NCI-H510A treated with DMSO at 0.1 percent for 48 hours (cell line): ENCODE measurements at regions not wholly inside any gene's neighbourhood (a gene's known extent, or its start where the extent isn't known, plus 50 kb on each side); places are given as distances from the start of the nearest gene placed in this dataset.

Experiments
- DNase-seq: peaks from one replicate; lab custom pipeline; 2025; lab: John Stamatoyannopoulos, UW

DNA sequence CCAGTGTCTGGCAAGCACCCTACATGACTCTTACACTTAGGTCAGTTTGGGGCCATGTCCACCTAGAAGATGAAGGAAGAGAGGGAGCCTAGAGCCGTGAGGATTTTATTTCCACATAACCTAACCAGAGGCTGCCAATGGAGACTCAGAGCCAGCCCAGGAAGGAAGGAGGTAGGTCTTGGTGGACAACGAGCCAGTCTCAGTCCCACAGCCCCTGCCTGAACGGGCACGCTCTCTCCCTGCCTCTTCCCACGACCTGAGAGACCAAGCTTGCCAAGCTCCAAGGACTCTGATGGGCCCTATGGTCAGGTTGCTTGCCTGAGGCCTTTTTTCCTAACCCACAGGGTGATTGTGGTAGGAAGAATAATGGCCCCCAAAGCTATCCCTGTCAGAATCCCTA is 188.4 kb downstream of the TFCP2L1 start:
- no peak for DNase-seq

DNA sequence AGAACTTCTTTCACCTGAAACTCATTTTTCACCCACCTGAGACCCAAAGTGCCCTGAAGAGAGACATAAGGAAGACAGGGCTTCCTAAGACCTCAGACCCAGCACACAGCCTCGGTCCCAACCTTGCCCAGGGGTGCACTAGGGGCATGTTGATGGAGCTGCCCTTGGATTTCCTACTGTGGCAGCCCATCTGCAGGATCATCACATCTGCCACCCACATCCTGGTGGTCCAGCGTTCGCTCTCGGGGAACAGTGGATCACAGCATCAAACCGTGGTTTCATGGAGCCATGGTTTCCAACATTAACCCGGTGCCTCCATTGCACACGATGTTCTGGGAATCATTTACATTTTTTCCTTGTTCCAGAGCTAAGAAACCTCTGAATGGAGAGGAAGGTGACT is 186.4 kb downstream of the TFCP2L1 start:
- no peak for DNase-seq

DNA sequence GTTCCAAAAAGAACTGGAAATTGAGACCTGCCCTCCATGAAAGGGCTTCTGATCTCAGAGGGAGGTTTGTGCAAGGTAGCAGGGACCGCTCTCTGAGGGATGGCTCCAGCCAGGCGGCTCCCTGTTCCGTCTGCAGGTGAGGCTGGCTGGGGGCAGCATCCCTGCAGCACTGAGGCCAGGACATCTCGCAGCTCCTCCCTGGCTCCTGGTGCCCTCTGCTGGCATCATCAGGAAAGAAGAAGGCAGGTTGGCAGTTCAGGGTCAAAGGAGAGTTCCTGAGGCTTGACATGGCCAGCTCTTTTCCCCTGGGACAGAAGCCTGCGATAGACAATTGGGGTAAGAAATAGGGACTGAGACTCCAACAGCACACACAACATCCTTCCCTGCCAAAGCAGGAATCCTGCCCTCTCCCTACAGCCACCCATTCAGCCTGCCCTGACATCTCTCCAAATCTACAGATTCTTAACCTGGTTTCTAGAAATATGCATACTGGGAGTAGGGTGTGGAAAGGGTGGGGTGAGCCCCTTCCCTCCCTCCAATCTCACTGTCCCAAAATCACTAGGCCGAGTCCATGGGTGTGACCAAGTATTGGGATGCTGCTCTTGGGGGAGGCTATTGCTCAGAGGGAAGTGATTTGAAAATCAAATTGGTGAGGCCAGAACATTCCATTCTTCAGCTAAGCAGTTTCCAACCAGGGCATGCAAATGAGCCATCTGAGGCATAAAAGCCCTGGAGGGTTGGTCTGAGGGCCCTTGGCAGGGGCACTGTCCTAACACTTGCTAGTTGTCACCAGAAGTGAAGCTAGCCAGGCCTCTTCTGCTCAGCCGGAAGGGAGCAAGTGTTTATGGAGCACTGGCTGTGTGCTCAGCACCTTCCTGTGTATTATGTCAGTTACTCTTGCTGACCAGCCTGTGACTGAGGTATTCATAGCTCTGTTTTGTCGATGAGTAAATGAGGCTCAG is 185.4 kb downstream of the TFCP2L1 start:
- DNase-seq, result peak; percentile 47

DNA sequence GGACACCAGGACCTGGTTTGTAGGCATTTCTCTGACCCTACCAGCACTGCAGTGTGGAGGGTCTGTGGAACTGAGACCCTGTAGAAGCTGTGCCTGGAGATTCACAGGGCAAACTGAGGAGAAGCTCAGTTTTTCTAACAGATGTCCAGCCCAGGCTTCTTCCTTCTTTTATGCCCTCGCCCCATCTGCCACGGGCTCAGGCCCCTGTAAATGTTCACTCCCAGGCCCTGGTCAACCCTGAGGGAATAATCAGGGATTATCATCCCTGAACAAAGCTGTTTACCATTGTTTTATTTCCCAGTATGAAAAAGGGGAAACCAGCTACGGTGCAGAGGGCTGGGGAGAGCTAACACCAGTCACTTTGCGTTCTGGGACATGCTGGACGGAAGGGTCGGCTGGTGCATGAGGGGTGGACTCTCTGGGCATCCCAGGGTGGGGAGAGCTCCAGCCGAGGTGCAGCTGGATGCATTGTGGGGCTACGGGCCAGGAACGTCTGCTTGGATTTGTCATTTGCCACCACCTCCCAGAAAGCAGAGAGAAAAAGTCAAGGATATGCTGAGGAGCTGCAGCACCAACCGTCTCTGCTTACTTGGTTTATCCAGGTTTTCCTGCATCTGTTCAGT is 183.8 kb downstream of the TFCP2L1 start:
- no peak for DNase-seq

DNA sequence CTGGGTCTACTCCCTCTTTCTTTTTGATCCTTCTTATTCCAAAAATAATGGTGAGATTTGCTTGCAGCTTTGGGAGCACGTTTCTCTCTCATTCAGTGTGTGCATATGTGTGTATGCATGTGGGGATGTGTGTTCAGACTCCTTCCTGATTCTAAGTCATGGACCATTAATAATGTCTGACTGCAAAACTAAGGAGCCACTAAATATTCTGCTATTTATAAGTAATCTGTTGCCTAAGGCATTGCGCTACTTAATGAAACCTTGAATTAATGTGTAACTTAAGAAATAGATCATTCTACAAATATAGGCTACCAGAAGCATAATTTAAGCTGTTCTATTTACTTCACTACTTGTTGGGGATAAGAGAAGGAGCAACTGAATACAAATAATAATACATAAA is 182.1 kb downstream of the TFCP2L1 start:
- DNase-seq, result no peak

DNA sequence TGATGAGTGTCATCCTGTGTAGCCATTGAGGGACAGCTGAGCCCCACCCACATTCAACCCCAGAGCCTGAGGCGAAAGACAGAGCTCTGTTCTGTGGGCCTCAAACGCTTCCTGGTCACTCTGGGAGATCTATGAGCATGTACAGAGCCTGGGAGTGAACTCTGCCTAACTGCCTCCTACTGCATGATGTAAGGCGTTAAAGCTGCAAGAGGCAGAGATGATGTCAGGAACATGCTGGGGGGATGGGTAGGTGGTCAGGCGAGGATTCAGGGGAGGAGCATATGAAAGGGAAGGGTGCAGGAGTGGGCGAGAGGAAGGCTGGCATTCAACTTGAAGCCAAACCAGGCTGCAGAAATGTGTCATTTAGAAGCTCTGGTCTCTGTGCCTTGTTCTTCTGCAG is 181.0 kb downstream of the TFCP2L1 start:
- no peak for DNase-seq

DNA sequence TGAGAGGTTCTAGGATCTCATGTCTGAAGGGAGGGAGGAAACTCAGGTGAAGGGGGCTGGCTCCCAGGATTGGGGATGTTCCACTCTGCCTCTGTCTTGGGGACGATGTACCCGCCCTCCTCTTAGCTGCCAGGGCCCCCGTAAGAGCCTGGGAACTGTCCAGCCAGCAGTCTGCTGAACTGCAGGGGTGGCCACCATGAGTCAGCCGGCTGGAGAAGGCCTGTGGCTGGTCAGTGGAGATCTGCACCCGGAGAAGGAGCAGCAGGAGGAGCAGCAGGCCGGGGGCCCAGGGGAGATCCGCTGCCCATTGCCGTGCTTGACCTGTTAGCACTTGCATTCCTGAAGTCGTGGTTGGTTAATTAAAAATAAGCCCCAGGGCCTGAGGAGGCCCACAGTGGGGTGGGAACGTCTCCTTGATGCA is 180.3 kb downstream of the TFCP2L1 start:
- DNase-seq, result no peak

DNA sequence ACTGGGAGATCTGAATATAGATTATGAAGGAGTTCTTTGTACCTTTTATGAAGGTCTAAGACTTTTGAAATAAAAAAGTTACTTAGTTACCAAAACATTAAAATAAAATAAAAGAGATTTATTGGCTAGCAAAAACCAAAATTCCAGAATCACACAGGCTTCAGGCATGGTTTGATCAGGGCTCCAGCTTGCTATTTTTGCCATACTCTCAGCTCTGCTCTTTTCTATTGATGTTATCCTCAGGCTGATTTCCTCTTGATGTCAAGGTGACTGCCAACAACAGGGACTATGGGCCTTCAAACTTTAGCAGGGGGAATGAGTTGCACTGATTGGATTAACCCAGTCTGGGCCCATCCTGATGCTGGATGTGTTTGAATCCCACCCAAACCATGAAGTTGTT is 174.1 kb downstream of the TFCP2L1 start:
- no peak for DNase-seq

DNA sequence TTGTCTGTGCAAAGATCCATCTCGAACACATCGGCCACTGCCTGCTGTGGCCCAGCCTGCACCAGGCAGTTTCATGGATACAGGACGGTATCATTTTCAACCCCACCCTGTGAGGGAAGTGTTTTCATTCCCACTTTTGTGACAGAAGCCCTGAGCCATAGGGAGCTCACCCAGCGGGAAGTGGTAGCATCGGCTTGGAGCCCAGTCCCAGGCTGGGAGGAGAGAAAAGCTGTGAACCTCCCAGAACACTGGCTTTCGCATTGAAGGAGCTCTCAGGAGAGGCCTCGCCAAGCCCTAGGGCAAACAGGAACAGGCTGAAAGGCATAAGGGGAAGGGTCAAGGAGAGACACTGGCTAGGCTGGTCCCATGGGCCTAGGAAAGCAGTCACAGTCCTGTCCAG is 166.1 kb downstream of the TFCP2L1 start:
- DNase-seq, result no peak

DNA sequence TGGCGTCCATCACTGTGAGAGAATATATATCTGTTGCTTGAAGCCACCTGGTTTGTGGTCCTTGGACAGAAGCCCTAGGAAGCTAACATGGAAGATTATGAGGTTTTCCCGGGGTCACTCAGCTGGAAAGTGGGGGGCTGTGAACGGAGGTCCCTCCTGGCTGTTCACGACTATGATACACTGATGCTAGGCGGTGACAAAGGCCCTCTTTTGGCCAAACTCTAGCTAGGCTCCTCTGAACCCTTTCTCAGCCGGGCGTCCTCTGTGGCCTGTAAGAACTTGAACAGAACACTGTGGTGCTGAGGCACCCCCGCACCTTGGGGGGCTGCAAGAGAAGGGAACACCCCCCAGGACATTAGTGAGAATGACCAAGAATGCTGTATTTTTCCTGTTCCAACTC is 164.6 kb downstream of the TFCP2L1 start:
- no peak for DNase-seq

DNA sequence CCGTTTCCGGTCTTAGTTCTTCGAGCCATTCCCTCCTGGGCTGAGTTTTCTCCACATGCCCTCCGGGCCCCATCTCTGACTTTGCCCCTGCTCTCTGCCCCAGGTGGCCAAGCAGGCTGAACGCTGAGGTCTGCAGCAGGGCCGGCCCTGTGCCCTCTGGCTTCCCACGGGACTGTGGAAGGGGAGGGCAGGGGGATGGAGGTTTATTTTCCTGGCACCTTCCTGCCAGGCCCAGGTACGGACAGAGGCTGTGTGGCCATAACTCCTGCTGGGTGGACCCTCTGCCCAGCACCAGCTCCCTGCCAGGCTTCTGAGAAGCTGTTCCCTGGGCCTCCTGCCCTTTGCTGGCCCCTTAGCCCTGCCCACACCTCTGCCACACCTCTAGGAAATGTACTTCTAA is 164.0 kb downstream of the TFCP2L1 start:
- DNase-seq, result no peak

DNA sequence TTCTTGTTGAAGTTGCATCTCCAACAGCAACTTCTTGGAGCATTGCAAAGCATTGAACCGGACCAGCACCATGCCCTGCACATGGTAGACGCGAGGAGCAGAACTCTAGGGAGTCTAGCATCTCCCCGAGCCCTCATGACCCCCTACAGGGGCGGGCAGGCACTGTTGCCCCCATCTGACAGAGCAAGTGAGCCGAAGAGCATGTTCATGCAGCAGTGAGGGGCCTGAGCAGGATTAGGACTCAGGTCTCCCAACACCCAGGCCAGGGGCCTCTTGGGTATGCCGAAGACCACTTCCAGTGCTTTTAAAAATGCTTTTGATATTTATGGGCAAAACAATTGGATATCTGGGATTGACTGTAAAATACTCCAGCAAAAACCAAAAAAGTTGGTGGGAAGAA is 163.3 kb downstream of the TFCP2L1 start:
- no peak for DNase-seq

DNA sequence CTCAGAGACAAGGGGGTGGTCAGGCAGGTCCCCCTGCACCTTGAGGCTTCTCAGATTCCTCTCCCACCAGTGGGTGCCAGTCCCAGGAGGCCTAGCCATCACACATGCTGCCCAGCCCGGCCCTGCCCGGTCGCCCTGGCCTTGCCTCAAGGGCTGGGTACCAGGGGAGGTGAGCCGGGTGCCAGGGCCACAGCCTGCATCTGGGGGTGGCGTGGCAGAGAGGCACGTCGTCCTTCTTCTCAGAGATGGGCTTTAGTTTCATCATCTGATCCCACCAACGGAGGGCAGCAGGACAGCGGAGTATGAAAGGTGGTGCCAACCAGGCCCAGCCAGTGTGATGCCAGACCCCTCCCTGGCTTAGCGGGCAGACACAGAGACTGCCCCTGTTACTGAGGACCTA is 161.7 kb downstream of the TFCP2L1 start:
- DNase-seq, result no peak

DNA sequence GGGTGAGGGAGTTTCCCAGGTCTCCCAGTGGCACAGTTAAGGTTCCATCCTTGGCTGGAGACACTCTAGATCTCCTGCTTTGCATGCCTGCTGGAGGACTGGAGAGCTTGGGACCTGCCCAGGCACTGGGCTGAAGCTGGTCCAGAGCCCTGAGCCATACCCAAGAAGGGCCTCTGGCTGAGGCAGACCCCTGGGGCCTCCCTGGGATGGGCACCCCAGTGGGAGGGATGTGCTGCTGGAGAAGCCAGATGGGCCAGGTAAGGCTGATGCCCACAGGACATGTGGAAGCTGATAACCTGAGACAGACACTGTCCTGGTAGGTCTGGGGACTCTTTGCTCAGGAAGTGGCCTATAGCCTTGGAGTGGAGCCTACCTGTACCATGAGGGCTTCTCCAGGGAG is 160.7 kb downstream of the TFCP2L1 start:
- DNase-seq, result no peak

DNA sequence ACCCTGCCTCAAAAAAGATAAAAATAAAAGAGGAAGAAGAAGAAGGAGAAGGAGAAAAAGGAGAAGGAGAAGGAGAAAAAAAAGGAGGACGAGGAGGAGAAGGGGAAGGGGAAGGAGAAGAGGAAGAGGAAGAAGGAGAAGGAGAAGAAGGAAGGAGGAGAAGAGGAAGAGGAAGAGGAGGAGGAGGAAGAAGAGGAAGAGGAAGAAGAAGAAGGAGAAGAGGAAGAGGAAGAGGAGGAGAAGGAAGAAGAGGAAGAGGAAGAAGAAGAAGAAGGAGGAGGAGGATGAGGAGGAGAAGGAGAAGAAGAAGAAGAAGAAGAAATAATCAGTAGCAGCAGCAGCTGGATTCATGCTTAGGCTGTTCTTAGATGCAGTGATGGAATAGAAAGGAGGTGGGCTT is 159.7 kb downstream of the TFCP2L1 start:
- DNase-seq, result no peak

DNA sequence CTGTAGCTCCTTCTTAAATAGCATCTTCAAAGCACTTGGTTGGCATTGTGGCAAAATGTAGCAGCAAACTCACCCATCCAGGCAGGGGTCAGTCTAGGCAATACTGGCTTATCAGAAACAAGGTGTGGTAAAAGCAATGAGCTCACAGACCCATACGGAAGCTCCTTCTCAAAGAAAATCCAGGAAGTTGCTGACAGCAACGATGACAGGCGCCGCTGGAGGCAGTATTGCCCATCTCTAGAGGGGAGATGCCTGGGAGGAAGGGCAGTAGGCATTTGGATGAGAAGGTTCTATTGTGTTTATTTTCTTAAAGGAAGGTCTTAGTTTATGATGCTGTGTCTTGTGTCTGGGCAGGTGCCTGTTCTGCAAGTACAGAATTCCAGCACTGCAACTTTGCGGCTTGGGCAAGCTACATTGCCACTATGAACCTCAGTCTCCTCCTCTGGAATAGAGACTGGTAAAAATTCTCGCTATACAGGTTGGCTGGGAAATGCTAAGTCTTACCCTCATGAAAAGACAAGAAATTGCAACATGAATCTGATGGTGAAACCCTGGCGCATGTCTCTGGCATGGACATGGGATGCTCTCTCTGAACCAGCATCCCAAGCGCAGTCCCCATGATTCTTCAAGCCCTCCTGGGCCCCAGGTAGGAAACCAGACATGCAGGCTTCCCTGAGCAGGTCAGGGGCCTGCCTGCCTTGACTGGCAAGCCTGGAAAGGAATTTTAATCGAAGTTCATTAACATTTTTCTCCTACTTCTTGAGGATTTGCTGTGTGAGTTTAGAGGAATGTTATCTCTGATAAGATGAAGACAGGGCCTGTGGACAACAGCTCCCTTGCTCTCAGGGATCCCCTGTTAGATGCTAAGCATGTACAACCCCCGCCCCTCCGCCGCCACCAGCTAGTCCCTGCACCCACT is 156.0 kb downstream of the TFCP2L1 start:
- DNase-seq, result peak; percentile 51

DNA sequence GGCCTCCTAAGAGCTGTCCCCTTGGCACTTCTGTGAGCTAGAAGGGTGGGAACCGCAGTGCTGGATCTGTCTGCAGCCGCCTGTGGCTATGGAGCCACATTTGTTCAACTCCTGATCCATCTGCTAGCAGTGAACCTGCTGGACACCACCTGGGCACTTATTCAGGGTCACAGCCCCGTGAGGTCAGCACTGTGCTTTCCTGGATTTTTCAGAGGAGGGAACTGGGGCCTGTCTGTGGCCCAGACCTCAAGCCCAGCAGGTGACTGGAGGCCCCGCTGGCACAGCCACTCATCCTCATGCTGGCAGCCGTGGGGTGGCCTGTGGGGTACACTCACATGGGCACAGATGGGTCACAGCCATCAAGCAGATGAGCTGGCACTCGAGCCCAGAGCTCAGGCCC is 155.3 kb downstream of the TFCP2L1 start:
- no peak for DNase-seq

DNA sequence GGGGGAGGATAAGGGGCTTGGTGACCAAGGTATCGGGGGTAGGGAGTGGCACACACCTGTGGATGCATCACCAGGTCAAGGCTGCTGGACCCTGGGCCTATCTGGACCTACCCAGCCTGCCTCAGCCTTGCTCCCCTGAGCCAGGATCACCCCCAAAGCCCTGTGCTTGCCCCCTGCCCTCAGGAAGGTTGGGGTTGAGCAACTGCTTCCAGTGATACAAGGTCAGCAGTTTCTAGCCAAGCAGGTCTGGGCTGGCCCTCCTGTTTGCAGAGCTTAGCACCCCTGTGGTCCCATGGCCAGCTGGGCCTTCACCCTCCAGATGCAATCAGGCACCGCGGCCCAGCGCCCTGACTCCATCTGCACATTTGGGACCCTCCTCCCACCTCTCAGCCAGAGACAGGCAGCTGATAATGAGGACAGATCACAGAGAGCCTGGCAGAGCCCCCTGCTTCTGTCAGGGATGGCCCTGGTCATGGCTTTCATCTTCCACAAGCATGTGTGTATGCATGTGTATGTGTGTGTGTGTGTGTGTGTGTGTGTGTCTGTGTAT is 154.6 kb downstream of the TFCP2L1 start:
- DNase-seq, result no peak

DNA sequence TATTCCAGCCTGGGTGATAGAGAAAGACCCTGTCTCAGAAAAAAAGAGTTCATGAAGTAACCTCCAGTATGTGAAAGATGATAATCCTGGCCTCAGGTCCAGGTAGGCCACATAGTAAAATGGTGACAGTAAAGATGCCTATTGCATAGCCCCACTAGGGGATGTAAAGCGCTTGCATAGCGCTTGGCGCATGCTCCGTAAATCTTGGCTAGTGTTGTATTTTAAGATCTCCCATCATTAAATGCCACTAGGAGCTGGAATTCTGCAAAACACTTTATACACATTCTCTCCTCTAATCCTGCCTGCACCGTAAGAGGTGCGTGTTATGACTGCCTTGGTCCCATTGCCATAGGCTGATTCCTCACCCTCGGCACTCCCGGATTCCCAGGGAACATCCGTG is 153.6 kb downstream of the TFCP2L1 start:
- DNase-seq, result no peak

DNA sequence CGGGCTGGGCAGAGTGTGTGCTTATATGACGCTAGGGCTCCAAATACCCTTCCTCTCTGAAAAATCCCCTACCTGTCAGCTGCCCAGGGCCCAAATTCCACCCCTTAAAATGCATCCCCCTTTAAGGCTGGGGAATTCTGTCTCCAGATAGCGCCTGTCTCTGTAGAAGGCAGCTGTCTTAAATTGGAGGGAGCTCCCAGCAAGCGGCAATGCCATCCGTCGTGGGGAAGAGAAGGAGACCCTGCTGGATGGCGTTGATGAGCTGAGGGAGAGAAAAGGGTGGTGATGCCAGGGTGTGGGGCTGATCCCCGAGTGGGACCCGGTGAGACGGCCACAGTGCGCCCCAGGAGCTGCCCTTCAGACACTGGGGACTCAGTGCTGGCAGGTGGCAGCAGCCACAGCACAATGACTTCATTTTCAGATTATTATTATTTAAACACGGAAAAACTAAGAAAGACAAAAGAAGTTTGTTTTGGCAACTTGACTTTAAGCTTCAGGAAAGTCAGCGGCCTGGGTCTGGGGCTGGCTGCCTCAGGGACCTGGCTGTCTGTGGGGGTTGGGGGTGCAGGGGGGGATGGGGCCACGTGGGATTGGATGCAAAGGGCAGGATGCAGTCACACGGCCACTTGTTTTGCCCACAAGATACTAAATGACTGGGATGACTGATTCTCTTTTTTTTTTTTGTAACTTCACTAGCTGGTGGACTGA is 152.8 kb downstream of the TFCP2L1 start:
- DNase-seq, result no peak

DNA sequence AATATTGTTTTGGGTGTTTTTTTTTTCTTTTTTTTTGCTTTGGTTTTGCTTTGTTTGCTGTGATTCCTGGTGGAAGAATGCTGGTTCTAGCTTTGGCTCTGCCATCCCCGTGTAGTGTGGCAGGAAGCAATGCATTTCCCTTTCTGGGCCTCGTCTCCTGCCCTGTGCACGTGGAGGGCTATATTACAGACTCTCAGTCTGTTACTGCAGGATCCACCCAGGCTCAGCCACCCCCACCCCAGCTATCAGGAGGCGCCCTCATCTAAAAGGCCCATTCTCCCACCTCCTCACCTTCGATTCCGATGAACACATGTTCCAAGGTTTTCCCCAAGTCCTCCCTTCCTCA is 152.3 kb downstream of the TFCP2L1 start:
- no peak for DNase-seq
